ENCODE measurements at regions not wholly inside any gene's neighbourhood (a gene's known extent, or its start where the extent isn't known, plus 50 kb on each side); places are given as distances from the start of the nearest gene placed in this dataset.

- TF ChIP-seq CTCF (IDR thresholded peaks at IDR 0.05; ENCODE audit: insufficient read depth, low read depth, low read length) (no peak), EZH2 (IDR thresholded peaks at IDR 0.05; ENCODE audit: insufficient read depth, low read length) (no peak)
Observed at GRCh38 chr2:146807568-146808168, 1037.2 kb upstream of the ACVR2A start.

All from astrocyte (in vitro differentiated cells and primary cell).